Loucy (cell line): ENCODE measurements at regions not wholly inside any gene's neighbourhood (a gene's known extent, or its start where the extent isn't known, plus 50 kb on each side); places are given as distances from the start of the nearest gene placed in this dataset.
A peak's percentile ranks its signal among the peaks of the same experiment; 100 is the strongest.

Experiments used
- H2AFZ ChIP-seq: fragments of 200-600 bp; sonication (generic); 2 replicates; pipeline ENCODE4 v1.6.0; 2016; ENCODE audit warnings: antibody characterized with exemption, mild to moderate bottlenecking, low read length, moderate library complexity
- H3F3A ChIP-seq: fragments of 200-600 bp; 2 replicates; pipeline ENCODE4 v1.6.0; 2016; ENCODE audit warnings: antibody characterized with exemption, low read depth, mild to moderate bottlenecking
- H3K27me3 ChIP-seq: fragments of 200-600 bp; sonication (generic); 2 replicates; pipeline ENCODE4 v1.6.1; 2014; ENCODE audit warnings: low read length, mild to moderate bottlenecking; ENCODE audit not compliant: insufficient read depth, poor library complexity, severe bottlenecking
- H3K36me3 ChIP-seq: fragments of 200-600 bp; sonication (generic); 2 replicates; pipeline ENCODE4 v1.6.1; 2016; ENCODE audit warnings: low read length; ENCODE audit not compliant: insufficient read depth
- H3K4me1 ChIP-seq: fragments of 200-600 bp; sonication (generic); 2 replicates; pipeline ENCODE4 v1.5.1; 2014; ENCODE audit warnings: low read length, mild to moderate bottlenecking; ENCODE audit not compliant: insufficient read depth, poor library complexity, severe bottlenecking
- H3K4me2 ChIP-seq: fragments of 200-600 bp; sonication (generic); 2 replicates; pipeline ENCODE4 v1.6.0; 2014; ENCODE audit warnings: antibody characterized with exemption, low read length, low read depth, mild to moderate bottlenecking; ENCODE audit not compliant: poor library complexity, severe bottlenecking
- H3K4me3 ChIP-seq: fragments of 200-600 bp; sonication (generic); 2 replicates; pipeline ENCODE4 v1.5.1; 2014; ENCODE audit warnings: low read length, mild to moderate bottlenecking, mixed read lengths; ENCODE audit not compliant: poor library complexity, severe bottlenecking
- H3K79me2 ChIP-seq: fragments of 200-600 bp; sonication (generic); 2 replicates; pipeline ENCODE4 v1.6.1; 2014; ENCODE audit warnings: low read length; ENCODE audit not compliant: insufficient read depth
- H3K9ac ChIP-seq: fragments of 200-600 bp; sonication (generic); 2 replicates; pipeline ENCODE4 v1.6.0; 2014; ENCODE audit warnings: mild to moderate bottlenecking, low read depth, low read length, moderate library complexity; ENCODE audit not compliant: poor library complexity, severe bottlenecking
- H3K9me2 ChIP-seq: fragments of 200-600 bp; sonication (generic); replicated peaks from 2 replicates; pipeline ENCODE4 v1.6.1; 2016; ENCODE audit warnings: low read depth, low read length, mixed read lengths
- H3K9me3 ChIP-seq: fragments of 200-600 bp; sonication (generic); 2 replicates; pipeline ENCODE4 v1.6.1; 2014; ENCODE audit warnings: mild to moderate bottlenecking, antibody characterized with exemption, low read length, low read depth; ENCODE audit not compliant: insufficient read depth
- H4K20me1 ChIP-seq: fragments of 200-600 bp; sonication (generic); 2 replicates; pipeline ENCODE4 v1.6.0; 2014; ENCODE audit warnings: antibody characterized with exemption, low read length, mild to moderate bottlenecking; ENCODE audit not compliant: insufficient read depth, poor library complexity, severe bottlenecking
- EZH2phosphoT487 ChIP-seq: fragments of 200-600 bp; IDR thresholded peaks from 2 replicates; pipeline ENCODE4 v1.6.1; 2018; ENCODE audit warnings: antibody characterized with exemption, mild to moderate bottlenecking, moderate library complexity, borderline replicate concordance
- TF ChIP-seq, protein P1 (sequence below): fragments of 200-600 bp; sonication (generic); conservative IDR thresholded peaks from 2 replicates; pipeline ENCODE4 v1.5.1; 2014; ENCODE audit warnings: mild to moderate bottlenecking, antibody characterized with exemption, low read length

DNA sequence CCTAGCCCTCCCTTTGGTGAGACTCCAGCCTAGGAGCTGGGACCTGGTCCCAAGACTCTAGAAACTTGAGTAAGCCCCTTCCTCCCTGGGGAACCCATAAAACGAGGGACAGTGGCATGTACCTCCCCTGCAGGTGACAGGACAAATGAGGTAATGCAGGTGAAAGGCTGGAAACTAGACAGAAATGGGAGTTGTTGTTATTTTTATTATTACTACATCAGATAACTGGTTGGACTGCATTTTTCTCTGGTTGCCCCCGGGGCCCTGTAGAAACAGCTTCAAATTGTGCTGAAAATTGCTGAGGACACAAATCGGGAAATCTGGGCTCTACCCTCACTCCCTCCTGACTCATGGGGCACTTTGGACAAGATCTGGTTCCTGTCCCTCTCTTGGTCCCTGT is 132.3 kb upstream of the WNT4 start:
- Histone ChIP-seq H3K4me2 (no peak overlapping the region), H3K9ac (no peak overlapping the region), H3K4me1 (no peaks in the 10 kb centered on the region), H3K27me3 (no peaks in the 10 kb centered on the region), H3F3A (no peaks in the 10 kb centered on the region), H4K20me1 (no peaks in the 10 kb centered on the region), H3K36me3 (no peaks in the 10 kb centered on the region), H3K9me2 (no peaks in the 10 kb centered on the region), H2AFZ (no peak overlapping the region), H3K9me3 (no peaks in the 10 kb centered on the region), H3K4me3 (no peak overlapping the region), H3K79me2 (no peaks in the 10 kb centered on the region)
- TF ChIP-seq, protein P1, sequence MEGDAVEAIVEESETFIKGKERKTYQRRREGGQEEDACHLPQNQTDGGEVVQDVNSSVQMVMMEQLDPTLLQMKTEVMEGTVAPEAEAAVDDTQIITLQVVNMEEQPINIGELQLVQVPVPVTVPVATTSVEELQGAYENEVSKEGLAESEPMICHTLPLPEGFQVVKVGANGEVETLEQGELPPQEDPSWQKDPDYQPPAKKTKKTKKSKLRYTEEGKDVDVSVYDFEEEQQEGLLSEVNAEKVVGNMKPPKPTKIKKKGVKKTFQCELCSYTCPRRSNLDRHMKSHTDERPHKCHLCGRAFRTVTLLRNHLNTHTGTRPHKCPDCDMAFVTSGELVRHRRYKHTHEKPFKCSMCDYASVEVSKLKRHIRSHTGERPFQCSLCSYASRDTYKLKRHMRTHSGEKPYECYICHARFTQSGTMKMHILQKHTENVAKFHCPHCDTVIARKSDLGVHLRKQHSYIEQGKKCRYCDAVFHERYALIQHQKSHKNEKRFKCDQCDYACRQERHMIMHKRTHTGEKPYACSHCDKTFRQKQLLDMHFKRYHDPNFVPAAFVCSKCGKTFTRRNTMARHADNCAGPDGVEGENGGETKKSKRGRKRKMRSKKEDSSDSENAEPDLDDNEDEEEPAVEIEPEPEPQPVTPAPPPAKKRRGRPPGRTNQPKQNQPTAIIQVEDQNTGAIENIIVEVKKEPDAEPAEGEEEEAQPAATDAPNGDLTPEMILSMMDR, result no peak
- no peak for TF ChIP-seq EZH2phosphoT487

DNA sequence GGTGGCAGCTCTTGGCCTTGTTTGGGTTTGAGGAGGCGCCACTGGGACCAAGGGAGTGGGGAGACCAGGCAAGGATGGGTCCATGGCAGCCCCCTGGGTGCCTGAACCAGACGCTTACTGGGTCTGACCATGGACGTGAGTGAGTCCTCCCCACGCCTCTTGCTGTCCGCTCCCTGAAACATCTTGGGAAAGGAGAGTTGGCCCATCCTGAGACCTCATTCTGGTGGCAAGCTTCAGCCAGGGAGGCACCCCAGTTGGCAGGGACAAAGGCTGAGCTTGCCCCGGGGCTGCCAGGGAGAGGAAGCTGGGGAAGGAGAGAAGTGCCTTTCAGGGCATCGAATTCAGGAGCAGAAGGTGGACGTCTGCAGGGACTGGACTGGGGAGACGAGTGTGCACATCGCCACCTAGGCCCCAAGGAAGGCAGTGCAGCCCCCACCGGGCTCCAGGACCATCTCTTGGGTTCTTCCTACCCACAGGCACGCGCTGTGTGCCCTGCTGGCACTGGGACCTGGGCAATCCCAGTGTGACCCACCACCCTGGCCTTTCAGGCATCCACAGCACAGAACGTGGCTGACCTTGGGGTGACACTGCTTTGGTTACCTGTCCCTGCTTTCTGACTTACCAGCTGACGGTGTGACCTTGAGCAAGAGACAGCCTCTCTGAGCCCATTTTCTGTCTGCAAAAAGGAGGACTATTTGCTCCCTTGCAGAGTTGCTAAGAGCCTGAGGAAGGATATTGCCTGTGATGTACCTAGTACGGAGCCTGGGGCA is 132.9 kb upstream of the WNT4 start:
- no peaks in the 10 kb centered on the region for H3K36me3 ChIP-seq
- no peaks in the 10 kb centered on the region for H3K4me1 ChIP-seq
- no peak overlapping the region for H3K4me2 ChIP-seq
- H2AFZ ChIP-seq, result no peak overlapping the region
- no peaks in the 10 kb centered on the region for H3K27me3 ChIP-seq
- no peaks in the 10 kb centered on the region for H3K9me2 ChIP-seq
- H3F3A ChIP-seq, result no peaks in the 10 kb centered on the region
- no peak overlapping the region for H3K9ac ChIP-seq
- H4K20me1 ChIP-seq, result no peaks in the 10 kb centered on the region
- H3K4me3 ChIP-seq, result no peak overlapping the region
- no peaks in the 10 kb centered on the region for H3K79me2 ChIP-seq
- TF ChIP-seq, protein P1, result peak; percentile 77
- no peak for TF ChIP-seq EZH2phosphoT487
- no peaks in the 10 kb centered on the region for H3K9me3 ChIP-seq

DNA sequence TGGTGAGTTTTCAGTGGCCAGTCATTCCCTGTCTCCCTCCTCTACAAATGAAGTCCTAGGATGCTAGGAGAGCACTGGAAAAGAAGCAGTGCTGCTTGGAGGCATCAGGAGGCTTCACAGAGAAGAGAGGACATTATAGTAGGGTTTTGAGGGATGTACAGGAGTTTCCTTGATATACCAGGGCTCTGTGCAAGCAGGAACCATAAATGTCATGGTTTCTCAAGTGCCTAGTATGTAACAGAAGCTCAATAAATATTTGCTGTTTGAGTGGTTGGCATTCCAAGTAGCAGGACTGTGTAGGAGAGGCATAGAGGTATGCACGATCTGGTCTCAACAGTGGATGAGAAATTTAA is 133.5 kb upstream of the WNT4 start:
- no peak overlapping the region for H3K4me3 ChIP-seq
- H3K9me3 ChIP-seq, result no peaks in the 10 kb centered on the region
- H2AFZ ChIP-seq, result no peak overlapping the region
- TF ChIP-seq EZH2phosphoT487, result no peak
- TF ChIP-seq, protein P1, result no peak
- H3K4me1 ChIP-seq, result no peaks in the 10 kb centered on the region
- no peak overlapping the region for H3K9ac ChIP-seq
- H3F3A ChIP-seq, result no peaks in the 10 kb centered on the region
- no peaks in the 10 kb centered on the region for H4K20me1 ChIP-seq
- H3K4me2 ChIP-seq, result no peak overlapping the region
- no peaks in the 10 kb centered on the region for H3K36me3 ChIP-seq
- H3K9me2 ChIP-seq, result no peaks in the 10 kb centered on the region
- H3K27me3 ChIP-seq, result no peaks in the 10 kb centered on the region
- H3K79me2 ChIP-seq, result no peaks in the 10 kb centered on the region
